ENCODE measurements at regions not wholly inside any gene's neighbourhood (a gene's known extent, or its start where the extent isn't known, plus 50 kb on each side); places are given as distances from the start of the nearest gene placed in this dataset.

DNA sequence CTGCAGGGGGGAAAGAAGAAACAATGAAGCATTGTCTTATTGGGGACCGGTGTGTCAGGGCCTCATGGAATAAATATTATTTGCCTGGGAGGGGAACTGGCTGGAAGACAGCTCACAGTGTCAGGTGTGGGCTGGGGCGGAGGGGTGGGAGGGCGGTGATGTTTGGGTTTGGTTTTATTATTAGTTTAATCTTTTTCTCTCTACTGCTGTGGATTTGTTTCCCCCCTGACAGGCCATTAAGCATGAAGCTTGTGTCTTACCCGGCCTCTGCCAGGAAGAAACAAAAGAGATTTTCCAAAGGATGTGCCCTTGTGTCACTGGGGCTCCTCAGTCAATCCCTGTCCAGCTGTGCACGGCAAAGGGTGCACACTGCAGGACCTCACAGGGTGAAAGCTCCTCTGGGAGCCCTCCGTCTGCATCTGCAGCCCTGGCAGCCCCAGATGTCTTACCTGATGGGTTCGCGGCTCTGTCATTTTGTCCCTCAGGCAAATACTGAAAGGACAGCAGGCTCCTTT lies 203.1 kb upstream of the TMEM45B start (continued):
- no peak for TF ChIP-seq ZNF70 (CRISPR knock-in tag; IDR thresholded peaks at IDR 0.05)
- TF ChIP-seq, protein P1, sequence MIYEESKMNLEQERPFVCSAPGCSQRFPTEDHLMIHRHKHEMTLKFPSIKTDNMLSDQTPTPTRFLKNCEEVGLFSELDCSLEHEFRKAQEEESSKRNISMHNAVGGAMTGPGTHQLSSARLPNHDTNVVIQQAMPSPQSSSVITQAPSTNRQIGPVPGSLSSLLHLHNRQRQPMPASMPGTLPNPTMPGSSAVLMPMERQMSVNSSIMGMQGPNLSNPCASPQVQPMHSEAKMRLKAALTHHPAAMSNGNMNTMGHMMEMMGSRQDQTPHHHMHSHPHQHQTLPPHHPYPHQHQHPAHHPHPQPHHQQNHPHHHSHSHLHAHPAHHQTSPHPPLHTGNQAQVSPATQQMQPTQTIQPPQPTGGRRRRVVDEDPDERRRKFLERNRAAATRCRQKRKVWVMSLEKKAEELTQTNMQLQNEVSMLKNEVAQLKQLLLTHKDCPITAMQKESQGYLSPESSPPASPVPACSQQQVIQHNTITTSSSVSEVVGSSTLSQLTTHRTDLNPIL (CRISPR knock-in tag; IDR thresholded peaks at IDR 0.05; ENCODE audit: low read depth), result no peak

DNA sequence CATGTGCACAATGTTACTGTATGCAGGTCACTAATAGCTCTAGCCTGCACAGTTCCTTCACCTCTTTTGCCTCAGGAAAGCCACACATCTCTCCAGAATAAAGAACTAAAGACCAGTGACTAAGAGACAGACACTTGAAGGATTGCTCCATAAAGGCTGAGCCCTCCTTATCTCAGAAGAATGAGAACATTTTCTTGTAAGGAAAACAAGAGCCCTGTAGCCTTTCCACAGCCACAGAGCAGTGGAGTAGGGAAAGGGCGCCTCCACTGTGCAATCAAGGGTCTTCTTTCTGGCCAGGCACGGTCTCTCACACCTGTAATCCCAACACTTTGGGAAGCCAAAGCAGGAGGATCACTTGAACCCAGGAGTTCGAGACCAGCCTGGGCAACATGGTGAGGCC lies 202.6 kb upstream of the TMEM45B start:
- TF ChIP-seq ARNTL (CRISPR knock-in tag; IDR thresholded peaks at IDR 0.05; ENCODE audit: borderline replicate concordance, low read depth), result no peak
- TF ChIP-seq, protein P2, sequence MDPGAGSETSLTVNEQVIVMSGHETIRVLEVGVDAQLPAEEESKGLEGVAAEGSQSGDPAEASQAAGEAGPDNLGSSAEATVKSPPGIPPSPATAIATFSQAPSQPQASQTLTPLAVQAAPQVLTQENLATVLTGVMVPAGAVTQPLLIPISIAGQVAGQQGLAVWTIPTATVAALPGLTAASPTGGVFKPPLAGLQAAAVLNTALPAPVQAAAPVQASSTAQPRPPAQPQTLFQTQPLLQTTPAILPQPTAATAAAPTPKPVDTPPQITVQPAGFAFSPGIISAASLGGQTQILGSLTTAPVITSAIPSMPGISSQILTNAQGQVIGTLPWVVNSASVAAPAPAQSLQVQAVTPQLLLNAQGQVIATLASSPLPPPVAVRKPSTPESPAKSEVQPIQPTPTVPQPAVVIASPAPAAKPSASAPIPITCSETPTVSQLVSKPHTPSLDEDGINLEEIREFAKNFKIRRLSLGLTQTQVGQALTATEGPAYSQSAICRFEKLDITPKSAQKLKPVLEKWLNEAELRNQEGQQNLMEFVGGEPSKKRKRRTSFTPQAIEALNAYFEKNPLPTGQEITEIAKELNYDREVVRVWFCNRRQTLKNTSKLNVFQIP (CRISPR knock-in tag; IDR thresholded peaks at IDR 0.05; ENCODE audit: borderline replicate concordance, low read depth), result no peak
- TF ChIP-seq ZC3H10 (CRISPR knock-in tag; IDR thresholded peaks at IDR 0.05), result no peak
- no peak; the same call in 2 of the 3 replicates for ATAC-seq

DNA sequence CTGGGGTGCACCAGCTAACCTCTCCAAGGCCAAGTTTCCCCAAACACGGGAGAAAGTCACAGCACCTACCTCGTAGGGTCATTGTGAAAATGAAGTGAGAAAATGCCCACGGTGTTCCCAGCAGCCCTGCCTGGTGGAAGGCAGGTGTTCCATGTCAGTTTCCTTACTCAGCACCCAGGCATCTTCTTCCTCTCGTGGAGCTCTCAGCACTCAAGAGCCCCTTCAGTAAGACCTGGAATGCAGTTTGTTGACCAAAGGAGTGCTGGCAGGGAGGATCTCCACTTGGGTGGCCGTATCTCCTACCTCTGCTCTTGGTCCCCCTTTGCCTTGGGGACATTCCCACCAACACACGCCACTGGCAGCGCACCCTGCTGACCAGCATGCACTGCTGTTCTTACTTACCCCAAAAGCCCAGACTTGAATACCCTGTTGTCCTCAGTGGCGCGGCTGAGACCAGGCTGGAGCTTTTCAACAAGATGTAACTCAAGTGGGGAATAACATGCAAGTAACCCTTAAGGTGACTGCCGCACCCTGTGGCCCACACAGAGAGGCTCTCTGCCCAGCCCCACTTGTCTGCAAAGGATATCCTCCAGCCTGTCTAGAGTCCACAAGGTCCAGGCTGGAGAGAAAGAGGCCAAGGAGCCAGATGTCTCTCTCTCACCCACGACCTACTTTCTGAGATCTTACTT lies 201.2 kb upstream of the TMEM45B start:
- TF ChIP-seq ZFP30 (CRISPR knock-in tag; IDR thresholded peaks at IDR 0.05) (no peak), ESRRG (CRISPR knock-in tag; IDR thresholded peaks at IDR 0.05) (no peak)
- ATAC-seq, result no peak

DNA sequence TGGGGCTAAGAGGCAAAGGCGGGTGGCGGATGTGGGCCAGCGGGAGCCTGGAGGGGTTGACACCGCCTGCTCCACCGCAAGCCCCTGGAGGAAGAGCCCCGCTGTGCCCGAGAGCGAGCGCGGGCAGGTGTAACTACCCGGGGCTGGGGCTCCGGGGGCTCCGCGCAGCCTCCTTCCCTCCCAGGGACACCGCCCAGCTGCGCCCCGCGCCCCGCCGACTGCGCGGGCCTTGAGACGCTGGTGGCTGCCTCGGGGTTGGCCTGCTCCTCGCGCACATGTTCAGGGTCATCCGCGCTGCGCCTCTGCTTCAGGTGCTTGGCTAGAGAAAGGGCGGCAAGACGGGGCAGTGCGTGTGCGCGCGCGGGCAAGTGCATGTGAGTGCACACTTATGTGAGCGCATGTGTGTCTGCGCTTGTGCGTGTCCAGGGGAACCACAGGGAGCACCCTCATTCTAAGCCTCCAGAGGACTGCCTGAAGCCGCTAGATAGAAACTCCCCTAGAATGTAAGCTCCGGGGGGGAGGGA lies 197.5 kb upstream of the TMEM45B start:
- TF ChIP-seq ZFP30 (CRISPR knock-in tag; IDR thresholded peaks at IDR 0.05) (no peak), PPARA (CRISPR knock-in tag; IDR thresholded peaks at IDR 0.05; ENCODE audit: borderline replicate concordance) (no peak), ARNTL (CRISPR knock-in tag; IDR thresholded peaks at IDR 0.05; ENCODE audit: borderline replicate concordance, low read depth) (no peak), ESRRG (CRISPR knock-in tag; IDR thresholded peaks at IDR 0.05) (no peak), TOX (CRISPR knock-in tag; IDR thresholded peaks at IDR 0.05; ENCODE audit: borderline replicate concordance) (no peak), ZNF8 (CRISPR knock-in tag; IDR thresholded peaks at IDR 0.05) (no peak)

DNA sequence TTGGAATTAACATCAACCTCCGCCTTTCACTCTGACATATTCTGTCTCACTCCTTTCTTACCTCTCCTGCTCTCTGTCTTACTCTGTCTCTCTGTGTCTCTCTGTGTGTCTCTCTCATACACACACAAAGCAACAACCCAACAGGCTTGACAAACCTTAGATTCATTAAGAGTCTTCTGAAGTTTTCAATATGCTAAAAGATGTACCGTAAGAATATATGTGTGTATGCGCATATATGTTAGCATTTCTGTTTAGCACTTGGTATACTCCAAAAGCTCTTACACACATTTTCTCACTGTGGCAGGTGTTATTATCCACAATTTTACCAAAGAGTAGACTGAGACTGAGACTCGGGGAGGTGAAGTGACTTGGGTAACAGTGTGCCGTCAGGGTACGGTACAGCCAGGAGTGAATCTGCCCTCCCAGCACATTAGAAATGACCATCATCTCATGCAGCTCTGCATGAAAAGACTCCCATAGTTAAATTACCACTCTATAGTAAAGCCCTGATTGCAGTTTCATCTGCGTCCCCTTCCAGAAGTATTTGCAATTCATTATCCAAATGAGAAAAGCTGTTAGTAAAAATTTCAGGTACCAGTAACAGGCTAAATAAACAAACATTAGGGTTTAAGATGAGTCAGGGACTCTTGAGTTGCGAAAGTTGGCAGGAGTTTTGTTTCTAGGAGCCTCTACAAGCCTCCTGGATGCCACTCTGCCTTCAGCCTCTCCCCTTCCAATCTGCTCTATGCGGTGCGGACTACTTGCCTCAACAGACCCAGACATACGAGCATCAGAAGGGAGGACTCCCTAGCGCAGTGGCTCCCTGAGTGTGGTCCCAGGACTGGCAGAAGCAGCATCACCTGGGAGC lies 195.2 kb upstream of the TMEM45B start:
- TF ChIP-seq ZNF70 (CRISPR knock-in tag; IDR thresholded peaks at IDR 0.05) (no peak), ZC3H10 (CRISPR knock-in tag; IDR thresholded peaks at IDR 0.05) (no peak), ISL1 (CRISPR knock-in tag; IDR thresholded peaks at IDR 0.05) (no peak), BACH2 (CRISPR knock-in tag; IDR thresholded peaks at IDR 0.05; ENCODE audit: borderline replicate concordance) (no peak), ZFP3 (CRISPR knock-in tag; IDR thresholded peaks at IDR 0.05) (no peak), TOX (CRISPR knock-in tag; IDR thresholded peaks at IDR 0.05; ENCODE audit: borderline replicate concordance) (no peak), ZFP30 (CRISPR knock-in tag; IDR thresholded peaks at IDR 0.05) (no peak), RARB (CRISPR knock-in tag; IDR thresholded peaks at IDR 0.05) (no peak), PPARA (CRISPR knock-in tag; IDR thresholded peaks at IDR 0.05; ENCODE audit: borderline replicate concordance) (no peak), OSR1 (CRISPR knock-in tag; IDR thresholded peaks at IDR 0.05) (no peak), ZNF565 (CRISPR knock-in tag; conservative IDR thresholded peaks at IDR 0.05; ENCODE audit: low read depth) (no peak), SNAI2 (CRISPR knock-in tag; IDR thresholded peaks at IDR 0.05) (no peak)
- TF ChIP-seq, protein P3, sequence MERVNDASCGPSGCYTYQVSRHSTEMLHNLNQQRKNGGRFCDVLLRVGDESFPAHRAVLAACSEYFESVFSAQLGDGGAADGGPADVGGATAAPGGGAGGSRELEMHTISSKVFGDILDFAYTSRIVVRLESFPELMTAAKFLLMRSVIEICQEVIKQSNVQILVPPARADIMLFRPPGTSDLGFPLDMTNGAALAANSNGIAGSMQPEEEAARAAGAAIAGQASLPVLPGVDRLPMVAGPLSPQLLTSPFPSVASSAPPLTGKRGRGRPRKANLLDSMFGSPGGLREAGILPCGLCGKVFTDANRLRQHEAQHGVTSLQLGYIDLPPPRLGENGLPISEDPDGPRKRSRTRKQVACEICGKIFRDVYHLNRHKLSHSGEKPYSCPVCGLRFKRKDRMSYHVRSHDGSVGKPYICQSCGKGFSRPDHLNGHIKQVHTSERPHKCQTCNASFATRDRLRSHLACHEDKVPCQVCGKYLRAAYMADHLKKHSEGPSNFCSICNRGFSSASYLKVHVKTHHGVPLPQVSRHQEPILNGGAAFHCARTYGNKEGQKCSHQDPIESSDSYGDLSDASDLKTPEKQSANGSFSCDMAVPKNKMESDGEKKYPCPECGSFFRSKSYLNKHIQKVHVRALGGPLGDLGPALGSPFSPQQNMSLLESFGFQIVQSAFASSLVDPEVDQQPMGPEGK (CRISPR knock-in tag; IDR thresholded peaks at IDR 0.05; ENCODE audit: borderline replicate concordance), result no peak
- TF ChIP-seq, protein P4, sequence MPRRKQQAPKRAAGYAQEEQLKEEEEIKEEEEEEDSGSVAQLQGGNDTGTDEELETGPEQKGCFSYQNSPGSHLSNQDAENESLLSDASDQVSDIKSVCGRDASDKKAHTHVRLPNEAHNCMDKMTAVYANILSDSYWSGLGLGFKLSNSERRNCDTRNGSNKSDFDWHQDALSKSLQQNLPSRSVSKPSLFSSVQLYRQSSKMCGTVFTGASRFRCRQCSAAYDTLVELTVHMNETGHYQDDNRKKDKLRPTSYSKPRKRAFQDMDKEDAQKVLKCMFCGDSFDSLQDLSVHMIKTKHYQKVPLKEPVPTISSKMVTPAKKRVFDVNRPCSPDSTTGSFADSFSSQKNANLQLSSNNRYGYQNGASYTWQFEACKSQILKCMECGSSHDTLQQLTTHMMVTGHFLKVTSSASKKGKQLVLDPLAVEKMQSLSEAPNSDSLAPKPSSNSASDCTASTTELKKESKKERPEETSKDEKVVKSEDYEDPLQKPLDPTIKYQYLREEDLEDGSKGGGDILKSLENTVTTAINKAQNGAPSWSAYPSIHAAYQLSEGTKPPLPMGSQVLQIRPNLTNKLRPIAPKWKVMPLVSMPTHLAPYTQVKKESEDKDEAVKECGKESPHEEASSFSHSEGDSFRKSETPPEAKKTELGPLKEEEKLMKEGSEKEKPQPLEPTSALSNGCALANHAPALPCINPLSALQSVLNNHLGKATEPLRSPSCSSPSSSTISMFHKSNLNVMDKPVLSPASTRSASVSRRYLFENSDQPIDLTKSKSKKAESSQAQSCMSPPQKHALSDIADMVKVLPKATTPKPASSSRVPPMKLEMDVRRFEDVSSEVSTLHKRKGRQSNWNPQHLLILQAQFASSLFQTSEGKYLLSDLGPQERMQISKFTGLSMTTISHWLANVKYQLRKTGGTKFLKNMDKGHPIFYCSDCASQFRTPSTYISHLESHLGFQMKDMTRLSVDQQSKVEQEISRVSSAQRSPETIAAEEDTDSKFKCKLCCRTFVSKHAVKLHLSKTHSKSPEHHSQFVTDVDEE (CRISPR knock-in tag; IDR thresholded peaks at IDR 0.05), result no peak
- TF ChIP-seq, protein P2 (CRISPR knock-in tag; IDR thresholded peaks at IDR 0.05; ENCODE audit: borderline replicate concordance, low read depth), result no peak
- ATAC-seq, result no peak

More for the DNA sequence above, 197.5 kb upstream of the TMEM45B start:
- no peak for ATAC-seq
